ENCODE measurements at regions not wholly inside any gene's neighbourhood (a gene's known extent, or its start where the extent isn't known, plus 50 kb on each side); places are given as distances from the start of the nearest gene placed in this dataset.

GRCh38 chr11:130613396-130613795 is 165.0 kb downstream of the ADAMTS15 start:
- DNase-seq (ENCODE audit: low spot score) = no peak

GRCh38 chr11:130614591-130614990 is 166.1 kb downstream of the ADAMTS15 start:
- no peak for DNase-seq (ENCODE audit: low spot score)

GRCh38 chr11:130615561-130615960 is 167.1 kb downstream of the ADAMTS15 start:
- DNase-seq (ENCODE audit: low spot score) = no peak

GRCh38 chr11:130616573-130616972 is 168.1 kb downstream of the ADAMTS15 start:
- no peak for DNase-seq (ENCODE audit: low spot score)

- no peak for DNase-seq (ENCODE audit: low spot score)
Observed at GRCh38 chr11:130617001-130617400, 168.6 kb downstream of the ADAMTS15 start.

- no peak for DNase-seq (ENCODE audit: low spot score)
Observed at GRCh38 chr11:130620548-130620947, 172.1 kb downstream of the ADAMTS15 start.

GRCh38 chr11:130622141-130622542 is 173.7 kb downstream of the ADAMTS15 start:
- DNase-seq (ENCODE audit: low spot score) = no peak

GRCh38 chr11:130623670-130624668 is 175.5 kb downstream of the ADAMTS15 start:
- DNase-seq (ENCODE audit: low spot score) = peak; percentile 59

GRCh38 chr11:130624971-130625544 is 176.6 kb downstream of the ADAMTS15 start:
- no peak for DNase-seq (ENCODE audit: low spot score)

GRCh38 chr11:130625578-130626306 is 177.3 kb downstream of the ADAMTS15 start:
- no peak for DNase-seq (ENCODE audit: low spot score)

- peak; percentile 59 for DNase-seq (ENCODE audit: low spot score)
Observed at GRCh38 chr11:130629039-130629438, 180.6 kb downstream of the ADAMTS15 start.

GRCh38 chr11:130631119-130631518 is 182.7 kb downstream of the ADAMTS15 start:
- peak; percentile 92 for DNase-seq (ENCODE audit: low spot score)

GRCh38 chr11:130633466-130633865 is 185.0 kb downstream of the ADAMTS15 start:
- no peak for DNase-seq (ENCODE audit: low spot score)

GRCh38 chr11:130634186-130634585 is 185.7 kb downstream of the ADAMTS15 start:
- DNase-seq (ENCODE audit: low spot score) = no peak

- peak; percentile 54 for DNase-seq (ENCODE audit: low spot score)
Observed at GRCh38 chr11:130634961-130635473, 186.6 kb downstream of the ADAMTS15 start.

- no peak for DNase-seq (ENCODE audit: low spot score)
Observed at GRCh38 chr11:130635937-130636630, 187.6 kb downstream of the ADAMTS15 start.

- peak; percentile 90 for DNase-seq (ENCODE audit: low spot score)
Observed at GRCh38 chr11:130636722-130637464, 188.4 kb downstream of the ADAMTS15 start.

GRCh38 chr11:130637566-130637965 is 189.1 kb downstream of the ADAMTS15 start:
- no peak for DNase-seq (ENCODE audit: low spot score)

GRCh38 chr11:130638033-130638432 is 189.6 kb downstream of the ADAMTS15 start:
- no peak for DNase-seq (ENCODE audit: low spot score)

GRCh38 chr11:130638624-130639023 is 190.2 kb downstream of the ADAMTS15 start:
- DNase-seq (ENCODE audit: low spot score) = no peak

GRCh38 chr11:130639369-130639768 is 190.9 kb downstream of the ADAMTS15 start:
- no peak for DNase-seq (ENCODE audit: low spot score)
